Astrocyte of the spinal cord (primary cell): ENCODE measurements at regions not wholly inside any gene's neighbourhood (a gene's known extent, or its start where the extent isn't known, plus 50 kb on each side); places are given as distances from the start of the nearest gene placed in this dataset.

Experiments used
- DNase-seq: peaks from one replicate; pipeline ENCODE4 v3.0.0; 2011; ENCODE audit warnings: low read depth, low spot score
- H3K4me3 ChIP-seq: 2 replicates; pipeline ENCODE4 v1.5.1; 2011; ENCODE audit warnings: low read depth, mild to moderate bottlenecking, low read length, moderate library complexity
- in situ Hi-C: cut with HindIII; loops from 2 replicates; pipeline ENCODE4 v1.10.0; 2017; ENCODE audit warnings: low sequenced_read_pairs
- TF ChIP-seq, protein P1 (sequence below): IDR thresholded peaks from 2 replicates; pipeline ENCODE4 v1.5.1; 2012; ENCODE audit warnings: low read depth, mild to moderate bottlenecking, low read length, inconsistent platforms

DNA sequence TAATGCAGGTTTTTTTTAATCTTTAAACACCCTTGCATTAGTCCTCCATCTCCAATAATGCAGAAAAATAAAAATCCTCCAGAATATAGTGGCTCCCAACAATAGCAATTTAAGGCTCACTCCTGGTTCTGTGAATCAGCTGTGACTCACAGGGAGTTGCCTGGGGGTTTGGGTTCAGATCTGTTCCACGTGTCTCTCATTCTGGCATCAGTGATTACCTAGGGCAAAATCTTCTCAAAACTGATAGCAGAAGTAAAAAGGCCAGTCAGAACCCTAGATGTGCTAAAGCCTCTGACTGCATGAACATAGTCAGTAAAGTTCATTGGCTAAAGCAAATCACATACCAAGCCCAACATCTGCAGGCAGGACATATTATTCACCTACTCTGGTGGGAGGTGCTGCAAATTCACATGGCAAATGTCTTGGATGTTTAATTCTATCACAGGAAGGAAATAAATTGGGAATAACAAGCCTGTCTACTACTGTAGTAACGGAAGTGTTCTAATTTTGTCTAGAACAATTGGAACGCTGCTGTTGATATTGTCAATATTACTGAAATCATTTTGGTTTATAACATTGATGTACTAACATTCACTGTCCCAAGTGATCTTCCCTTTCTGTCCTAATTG lies 364.1 kb upstream of the CNTN4 start:
- TF ChIP-seq, protein P1, sequence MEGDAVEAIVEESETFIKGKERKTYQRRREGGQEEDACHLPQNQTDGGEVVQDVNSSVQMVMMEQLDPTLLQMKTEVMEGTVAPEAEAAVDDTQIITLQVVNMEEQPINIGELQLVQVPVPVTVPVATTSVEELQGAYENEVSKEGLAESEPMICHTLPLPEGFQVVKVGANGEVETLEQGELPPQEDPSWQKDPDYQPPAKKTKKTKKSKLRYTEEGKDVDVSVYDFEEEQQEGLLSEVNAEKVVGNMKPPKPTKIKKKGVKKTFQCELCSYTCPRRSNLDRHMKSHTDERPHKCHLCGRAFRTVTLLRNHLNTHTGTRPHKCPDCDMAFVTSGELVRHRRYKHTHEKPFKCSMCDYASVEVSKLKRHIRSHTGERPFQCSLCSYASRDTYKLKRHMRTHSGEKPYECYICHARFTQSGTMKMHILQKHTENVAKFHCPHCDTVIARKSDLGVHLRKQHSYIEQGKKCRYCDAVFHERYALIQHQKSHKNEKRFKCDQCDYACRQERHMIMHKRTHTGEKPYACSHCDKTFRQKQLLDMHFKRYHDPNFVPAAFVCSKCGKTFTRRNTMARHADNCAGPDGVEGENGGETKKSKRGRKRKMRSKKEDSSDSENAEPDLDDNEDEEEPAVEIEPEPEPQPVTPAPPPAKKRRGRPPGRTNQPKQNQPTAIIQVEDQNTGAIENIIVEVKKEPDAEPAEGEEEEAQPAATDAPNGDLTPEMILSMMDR: no peak
- DNase-seq: no peak
- no peak overlapping the region for H3K4me3 ChIP-seq
- in situ Hi-C loops: no loop called here

DNA sequence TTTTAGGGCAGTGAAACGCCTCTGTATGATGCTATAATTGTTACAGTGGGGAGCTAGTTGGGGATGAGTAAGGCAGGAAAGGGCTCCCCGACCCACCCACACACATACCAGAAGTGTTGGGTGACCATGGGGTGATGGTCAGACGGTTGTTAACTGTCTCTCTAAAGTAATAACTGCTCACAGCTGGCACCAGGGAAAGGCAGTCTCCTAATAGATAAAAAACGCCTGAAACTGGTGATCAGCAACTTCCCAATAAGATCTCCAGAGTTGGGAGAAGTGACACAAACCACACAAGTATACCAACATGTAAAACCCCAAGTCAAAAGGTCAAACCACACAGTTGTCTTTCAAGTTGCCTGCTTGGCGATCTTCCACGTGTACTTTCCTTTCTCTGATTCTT lies 346.5 kb upstream of the CNTN4 start:
- no peak overlapping the region for H3K4me3 ChIP-seq
- DNase-seq: no peak
- TF ChIP-seq, protein P1: no peak
- in situ Hi-C loops: no loop called here

DNA sequence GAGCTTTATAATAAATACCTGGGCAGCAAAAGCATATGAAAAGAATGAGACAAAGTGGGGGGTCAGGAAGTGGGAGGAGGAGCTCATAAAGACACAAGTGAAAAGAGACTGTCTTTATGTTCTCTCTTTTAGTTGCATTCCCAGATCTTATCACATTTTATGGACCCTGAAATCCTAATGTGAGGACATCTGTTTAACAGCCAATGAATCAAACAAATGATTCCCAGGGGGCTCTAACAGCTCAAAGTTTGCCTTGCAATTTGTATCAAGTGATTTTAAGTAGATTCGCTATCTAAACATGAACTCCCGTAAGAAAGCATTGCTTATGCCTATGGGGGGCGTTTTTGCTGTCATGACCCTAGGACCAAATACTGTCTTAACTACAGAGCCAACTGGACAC lies 332.3 kb upstream of the CNTN4 start:
- no peak for DNase-seq
- TF ChIP-seq, protein P1: no peak
- in situ Hi-C loops: no loop called here
- H3K4me3 ChIP-seq: no peak overlapping the region

DNA sequence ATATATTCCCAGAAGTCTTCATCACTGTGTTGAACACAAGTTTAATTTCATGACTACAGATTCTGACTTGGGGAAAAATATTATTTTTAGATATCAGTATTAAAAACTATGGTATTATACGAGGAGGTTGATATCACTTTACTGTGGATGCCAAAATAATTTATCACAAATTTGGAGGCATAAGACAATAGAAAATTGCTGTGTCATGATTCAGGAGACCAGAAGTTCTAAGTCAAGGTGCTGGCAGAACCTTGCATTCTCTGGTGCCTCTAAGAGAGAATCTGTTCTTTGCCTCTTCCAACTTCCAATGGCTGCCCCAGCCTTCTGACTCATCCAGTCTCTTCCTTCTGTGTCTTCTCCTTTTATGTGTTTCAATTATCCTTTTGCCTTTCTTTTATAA lies 325.0 kb upstream of the CNTN4 start:
- in situ Hi-C loops: no loop called here
- TF ChIP-seq, protein P1: no peak
- H3K4me3 ChIP-seq: no peak overlapping the region
- DNase-seq: no peak

DNA sequence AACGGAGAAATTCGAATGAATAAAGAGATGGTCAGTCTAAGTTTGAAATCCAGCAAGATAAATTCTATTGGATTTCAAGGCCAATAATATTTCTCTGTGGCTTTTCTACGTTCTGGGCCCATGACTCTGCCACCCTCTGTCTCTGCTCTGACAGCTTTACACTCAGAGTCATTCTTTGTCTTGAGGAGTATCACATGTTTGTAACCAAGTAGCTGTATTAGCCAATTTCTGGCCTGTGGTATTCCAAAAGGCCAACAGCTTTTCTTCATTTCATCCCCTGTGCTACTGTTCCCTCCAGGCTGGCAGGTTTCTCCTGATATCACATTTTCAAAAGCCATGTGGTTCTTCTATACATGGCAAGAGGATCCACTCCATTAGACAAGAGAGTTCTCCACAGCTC lies 324.1 kb upstream of the CNTN4 start:
- in situ Hi-C loops: no loop called here
- TF ChIP-seq, protein P1: no peak
- no peak for DNase-seq
- no peak overlapping the region for H3K4me3 ChIP-seq

DNA sequence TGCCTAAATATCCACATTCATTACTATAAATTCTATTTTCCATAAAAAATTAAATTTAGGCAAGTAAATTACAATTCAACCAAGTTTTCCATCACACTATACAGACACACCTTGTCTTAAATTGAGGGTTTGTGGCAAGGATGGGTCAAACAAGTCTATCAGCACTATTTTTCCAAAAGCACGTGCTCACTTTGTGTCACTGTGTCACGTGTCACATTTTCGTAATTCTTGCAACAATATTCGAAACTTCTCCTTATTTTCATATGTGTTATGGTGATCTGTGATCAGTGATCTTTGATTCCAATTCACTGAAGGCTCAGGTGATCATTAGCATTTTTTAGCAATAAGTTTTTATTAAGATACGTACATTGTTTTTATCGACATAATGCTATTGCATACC lies 323.3 kb upstream of the CNTN4 start:
- no peak for DNase-seq
- in situ Hi-C loops: no loop called here
- H3K4me3 ChIP-seq: no peak overlapping the region
- TF ChIP-seq, protein P1: no peak

DNA sequence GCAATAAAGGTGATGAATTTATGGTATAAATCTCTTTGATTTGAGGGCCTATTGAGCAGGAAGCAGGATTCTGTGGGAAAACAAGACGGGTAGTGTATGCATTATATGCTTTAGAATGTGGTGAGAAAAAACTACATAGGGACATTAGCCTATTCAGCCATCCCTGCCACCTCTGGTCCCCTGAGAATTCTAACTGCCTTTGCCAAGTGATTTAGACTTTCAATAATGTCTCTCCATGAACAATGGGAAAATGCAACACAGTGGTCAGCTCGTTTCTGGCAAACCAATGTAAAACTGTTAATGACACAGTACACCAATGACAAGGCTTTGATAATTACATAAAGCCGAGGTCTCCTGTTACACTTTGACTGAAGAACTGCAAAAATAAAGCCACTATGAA lies 314.7 kb upstream of the CNTN4 start:
- no peak overlapping the region for H3K4me3 ChIP-seq
- in situ Hi-C loops: no loop called here
- TF ChIP-seq, protein P1: no peak
- DNase-seq: no peak
